H1 (cell line): ENCODE measurements at regions not wholly inside any gene's neighbourhood (a gene's known extent, or its start where the extent isn't known, plus 50 kb on each side); places are given as distances from the start of the nearest gene placed in this dataset.
A peak's percentile ranks its signal among the peaks of the same experiment; 100 is the strongest.

ENCODE experiments used
- CTCF ChIA-PET: fragments of 300-600 bp; sonication (Branson Sonifier 250); formaldehyde crosslinking; loops from one replicate; lab custom pipeline; 2021; ENCODE audit not compliant: partially characterized antibody; lab: Charles Lee
- POLR2A ChIA-PET: fragments of 300-600 bp; sonication (Branson Sonifier 250); formaldehyde crosslinking; loops from one replicate; lab custom pipeline; 2021; ENCODE audit warnings: inconsistent platforms; ENCODE audit not compliant: partially characterized antibody; lab: Charles Lee
- DNase-seq, 2 experiments: peaks; one replicate each; pipeline versions ENCODE4 v3.0.0 to v3.0.0-alpha.2; 2010 to 2022; ENCODE audit warnings: low spot score in 2 of 2, low read depth in 1 of 2, mixed read lengths in 1 of 2
- FAIRE-seq: peaks from 2 replicates; lab custom pipeline; 2011; peaks lifted over from hg19 to GRCh38; lab: Jason Lieb, UNC
- H2AFZ ChIP-seq: 2 replicates; pipeline ENCODE4 v1.8.1; 2012; ENCODE audit warnings: low read length, inconsistent platforms
- H2AK5ac ChIP-seq: 2 replicates; pipeline ENCODE4 v1.6.1; 2013; ENCODE audit warnings: low read depth, low read length
- H2BK120ac ChIP-seq: replicated peaks from 2 replicates; pipeline ENCODE3; 2013; ENCODE audit warnings: low read depth, low read length, inconsistent platforms
- H2BK12ac ChIP-seq: 2 replicates; pipeline ENCODE4 v1.6.1; 2013; ENCODE audit warnings: low read depth, low read length
- H2BK15ac ChIP-seq: 2 replicates; pipeline ENCODE4 v1.6.1; 2013; ENCODE audit warnings: low read length
- H2BK20ac ChIP-seq: 2 replicates; pipeline ENCODE4 v1.6.1; 2013; ENCODE audit warnings: low read length
- H2BK5ac ChIP-seq: 2 replicates; pipeline ENCODE4 v1.6.1; 2013; ENCODE audit warnings: low read depth, low read length
- H3K14ac ChIP-seq: 2 replicates; pipeline ENCODE4 v1.6.1; 2013; ENCODE audit warnings: inconsistent platforms; ENCODE audit not compliant: insufficient read length
- H3K18ac ChIP-seq: 2 replicates; pipeline ENCODE4 v1.6.1; 2013; ENCODE audit warnings: low read length; ENCODE audit errors: extremely low read depth
- H3K23ac ChIP-seq: 2 replicates; pipeline ENCODE4 v1.6.1; 2013; ENCODE audit warnings: inconsistent platforms; ENCODE audit not compliant: insufficient read length
- H3K23me2 ChIP-seq: 2 replicates; pipeline ENCODE4 v1.6.1; 2013; ENCODE audit warnings: low read depth, low read length
- H3K27ac ChIP-seq: 2 replicates; pipeline ENCODE4 v1.6.1; 2011; ENCODE audit warnings: low read depth, low read length, inconsistent platforms
- H3K27me3 ChIP-seq, 4 experiments: replicated peaks in 1 of 4; 1 replicate in 1 of 4; 2 replicates in 3 of 4; pipeline versions ENCODE4 v1.6.1 to v1.8.1; 2011 to 2013; ENCODE audit warnings: low read length in 3 of 4, mild to moderate bottlenecking in 3 of 4, inconsistent platforms in 2 of 4, mixed read lengths in 2 of 4, moderate library complexity in 1 of 4; ENCODE audit not compliant: control insufficient read depth in 3 of 4, insufficient read depth in 3 of 4; ENCODE audit errors: extremely low read depth in 1 of 4
- H3K36me3 ChIP-seq, 4 experiments: 2 replicates each; pipeline versions ENCODE4 v1.6.1 to v1.8.1; 2011 to 2013; ENCODE audit warnings: mild to moderate bottlenecking in 4 of 4, low read length in 3 of 4, moderate library complexity in 2 of 4, control low read depth in 1 of 4, inconsistent platforms in 1 of 4; ENCODE audit not compliant: insufficient read depth in 4 of 4, control insufficient read depth in 2 of 4
- H3K4ac ChIP-seq: replicated peaks from 2 replicates; pipeline ENCODE3; 2013; ENCODE audit warnings: low read length, low read depth, mixed read lengths, inconsistent platforms; ENCODE audit not compliant: insufficient read length
- H3K4me1 ChIP-seq, 4 experiments: replicated peaks in 1 of 4; 1 replicate in 1 of 4; 2 replicates in 3 of 4; pipeline versions ENCODE4 v1.6.1 to v1.8.1; 2011 to 2013; ENCODE audit warnings: low read length in 3 of 4, inconsistent platforms in 2 of 4, mixed read lengths in 1 of 4; ENCODE audit not compliant: insufficient read depth in 4 of 4, control insufficient read depth in 3 of 4
- H3K4me2 ChIP-seq, 2 experiments: 2 replicates each; pipeline versions ENCODE4 v1.6.1 to v1.8.1; 2011 to 2013; ENCODE audit warnings: low read depth in 2 of 2, low read length in 2 of 2, control low read depth in 1 of 2, inconsistent platforms in 1 of 2, mild to moderate bottlenecking in 1 of 2; ENCODE audit not compliant: insufficient read depth in 1 of 2
- H3K4me3 ChIP-seq, 4 experiments: fragments of 200-600, 300-600 bp in 1 of 4; sonication (generic), shearing (Covaris generic), sonication (Bioruptor Twin) in 1 of 4; 2 replicates each; pipeline versions ENCODE4 v1.5.1 to v1.8.1; 2011 to 2016; ENCODE audit warnings: low read length in 4 of 4, low read depth in 3 of 4, control low read depth in 2 of 4, inconsistent platforms in 2 of 4, mild to moderate bottlenecking in 2 of 4, mixed read lengths in 1 of 4, moderate library complexity in 1 of 4; ENCODE audit not compliant: insufficient read depth in 2 of 4; ENCODE audit errors: extremely low read depth in 1 of 4
- H3K56ac ChIP-seq: replicated peaks from 2 replicates; pipeline ENCODE3; 2013; ENCODE audit warnings: low read depth, mild to moderate bottlenecking, mixed read lengths, low read length, inconsistent platforms; ENCODE audit not compliant: insufficient read length
- H3K79me1 ChIP-seq: 2 replicates; pipeline ENCODE4 v1.6.1; 2013; ENCODE audit warnings: low read depth, low read length, control low read depth
- H3K79me2 ChIP-seq, 2 experiments: 2 replicates each; pipeline versions ENCODE4 v1.6.1 to v1.8.1; 2012 to 2013; ENCODE audit warnings: low read length in 2 of 2, mild to moderate bottlenecking in 2 of 2, inconsistent platforms in 1 of 2; ENCODE audit not compliant: insufficient read depth in 2 of 2, control insufficient read depth in 1 of 2
- H3K9ac ChIP-seq, 4 experiments: replicated peaks in 1 of 4; 1 replicate in 1 of 4; 2 replicates in 3 of 4; pipeline versions ENCODE4 v1.6.1 to v1.8.1; 2011 to 2013; ENCODE audit warnings: low read depth in 3 of 4, low read length in 3 of 4, control low read depth in 2 of 4, mild to moderate bottlenecking in 2 of 4, moderate library complexity in 2 of 4, inconsistent platforms in 1 of 4; ENCODE audit errors: extremely low read depth in 1 of 4
- H3K9me3 ChIP-seq, 2 experiments: 2 replicates each; pipeline versions ENCODE4 v1.6.1 to v1.8.1; 2012 to 2013; ENCODE audit warnings: mild to moderate bottlenecking in 2 of 2, moderate library complexity in 2 of 2, control low read depth in 1 of 2, inconsistent platforms in 1 of 2, low read depth in 1 of 2, low read length in 1 of 2, mixed read lengths in 1 of 2; ENCODE audit not compliant: insufficient read depth in 2 of 2
- H4K20me1 ChIP-seq, 2 experiments: replicated peaks in 1 of 2; 2 replicates each; pipeline versions ENCODE3 to v1.8.1; 2011 to 2013; ENCODE audit warnings: inconsistent platforms in 2 of 2, low read length in 2 of 2, mild to moderate bottlenecking in 1 of 2; ENCODE audit not compliant: insufficient read depth in 2 of 2, control insufficient read depth in 1 of 2
- H4K5ac ChIP-seq: 2 replicates; pipeline ENCODE4 v1.6.1; 2013; ENCODE audit warnings: low read length, low read depth, mixed read lengths, inconsistent platforms; ENCODE audit not compliant: insufficient read length
- H4K8ac ChIP-seq: 2 replicates; pipeline ENCODE4 v1.8.0; 2013; ENCODE audit warnings: mild to moderate bottlenecking, moderate library complexity, low read length, inconsistent platforms; ENCODE audit not compliant: insufficient read depth; ENCODE audit errors: extremely low read depth
- H4K91ac ChIP-seq: replicated peaks from 2 replicates; pipeline ENCODE3; 2013; ENCODE audit warnings: low read length, mixed read lengths, inconsistent platforms; ENCODE audit not compliant: insufficient read length
- BACH1 ChIP-seq: IDR thresholded peaks from 2 replicates; pipeline ENCODE4 v1.6.1; 2012; ENCODE audit warnings: low read length, improper control_type of control experiment
- SP1 ChIP-seq: IDR thresholded peaks from 2 replicates; pipeline ENCODE4 v1.6.1; 2011; ENCODE audit warnings: low read depth, low read length
- ZNF274 ChIP-seq: IDR thresholded peaks from 2 replicates; pipeline ENCODE4 v1.7.0; 2012; ENCODE audit warnings: low read length, borderline replicate concordance; ENCODE audit errors: extremely low read depth
- WGBS, 2 experiments: shearing (Covaris generic) in 1 of 2; methylation state at CpG; one replicate each; pipeline versions ENCODE4 v1.1.6 to v1.1.7; 2013 to 2015; ENCODE audit warnings: low lambda C conversion rate in 2 of 2, mixed read lengths in 2 of 2, inconsistent platforms in 1 of 2, low coverage in 1 of 2, missing lambda C conversion rate in 1 of 2; ENCODE audit not compliant: insufficient replicate concordance in 2 of 2, insufficient coverage in 1 of 2, insufficient read length in 1 of 2; ENCODE audit errors: extremely low coverage in 1 of 2, missing lambda C conversion rate in 1 of 2; 5-methylcytosine and 5-hydroxymethylcytosine counted together
- TF ChIP-seq, protein P1 (sequence below), 3 experiments: IDR thresholded peaks; 1 replicate in 2 of 3; 2 replicates in 1 of 3; pipeline versions ENCODE4 v1.5.1 to v1.6.1; 2011; ENCODE audit warnings: low read length in 3 of 3, mild to moderate bottlenecking in 3 of 3, inconsistent platforms in 2 of 3, low read depth in 1 of 3, moderate library complexity in 1 of 3; ENCODE audit not compliant: insufficient read depth in 1 of 3; ENCODE audit errors: control extremely low read depth in 1 of 3

GRCh38 chr15:81523867-81524266 lies 149.9 kb upstream of the TMC3 start:
- no peaks in the 10 kb centered on the region for H3K79me2 ChIP-seq
- H3K9ac ChIP-seq: no peak overlapping the region
- H3K79me1 ChIP-seq: no peaks in the 10 kb centered on the region
- H3K56ac ChIP-seq: no peak overlapping the region
- H3K27me3 ChIP-seq: no peaks in the 10 kb centered on the region
- no peak overlapping the region for H3K4me3 ChIP-seq
- no peak overlapping the region for H4K91ac ChIP-seq
- no peaks in the 10 kb centered on the region for H3K36me3 ChIP-seq
- H4K5ac ChIP-seq: no peak overlapping the region
- no peak overlapping the region for H2BK120ac ChIP-seq
- H3K14ac ChIP-seq: no peak overlapping the region
- no peaks in the 10 kb centered on the region for H4K20me1 ChIP-seq
- POLR2A ChIA-PET: no interaction called here
- CTCF ChIA-PET: interaction anchor here (1.3 to 2.4 kb wide), 2 partner anchors 8 to 114 kb away, joined by 3 to 8 read pairs; no protein-coding TSS in a partner anchor
- H3K4ac ChIP-seq: no peak overlapping the region
- DNase-seq (no peak), FAIRE-seq (no peak)
- H2AK5ac ChIP-seq: no peak overlapping the region
- H3K23me2 ChIP-seq: no peaks in the 10 kb centered on the region; the same call in 1 of the 2 replicates
- H2AFZ ChIP-seq: no peak overlapping the region
- no peak overlapping the region for H3K4me2 ChIP-seq
- no peak for TF ChIP-seq BACH1
- no peak for TF ChIP-seq SP1
- TF ChIP-seq, protein P1, sequence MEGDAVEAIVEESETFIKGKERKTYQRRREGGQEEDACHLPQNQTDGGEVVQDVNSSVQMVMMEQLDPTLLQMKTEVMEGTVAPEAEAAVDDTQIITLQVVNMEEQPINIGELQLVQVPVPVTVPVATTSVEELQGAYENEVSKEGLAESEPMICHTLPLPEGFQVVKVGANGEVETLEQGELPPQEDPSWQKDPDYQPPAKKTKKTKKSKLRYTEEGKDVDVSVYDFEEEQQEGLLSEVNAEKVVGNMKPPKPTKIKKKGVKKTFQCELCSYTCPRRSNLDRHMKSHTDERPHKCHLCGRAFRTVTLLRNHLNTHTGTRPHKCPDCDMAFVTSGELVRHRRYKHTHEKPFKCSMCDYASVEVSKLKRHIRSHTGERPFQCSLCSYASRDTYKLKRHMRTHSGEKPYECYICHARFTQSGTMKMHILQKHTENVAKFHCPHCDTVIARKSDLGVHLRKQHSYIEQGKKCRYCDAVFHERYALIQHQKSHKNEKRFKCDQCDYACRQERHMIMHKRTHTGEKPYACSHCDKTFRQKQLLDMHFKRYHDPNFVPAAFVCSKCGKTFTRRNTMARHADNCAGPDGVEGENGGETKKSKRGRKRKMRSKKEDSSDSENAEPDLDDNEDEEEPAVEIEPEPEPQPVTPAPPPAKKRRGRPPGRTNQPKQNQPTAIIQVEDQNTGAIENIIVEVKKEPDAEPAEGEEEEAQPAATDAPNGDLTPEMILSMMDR (IDR thresholded peaks at IDR 0.05; ENCODE audit: control extremely low read depth in 1 of 3, insufficient read depth in 1 of 3, low read depth in 1 of 3, low read length in 3 of 3): peak in 2 of 3 experiments; percentile 11 to 37; a peak in 1 of 4 replicates
- TF ChIP-seq ZNF274: no peak
- no peak overlapping the region for H2BK15ac ChIP-seq
- no peak overlapping the region for H2BK20ac ChIP-seq
- no peak overlapping the region for H3K23ac ChIP-seq
- no peak overlapping the region for H3K27ac ChIP-seq
- H3K4me1 ChIP-seq: no peaks in the 10 kb centered on the region
- H4K8ac ChIP-seq: no peak overlapping the region
- H3K9me3 ChIP-seq: no peaks in the 10 kb centered on the region
- H2BK12ac ChIP-seq: no peak overlapping the region
- no peak overlapping the region for H3K18ac ChIP-seq
- H2BK5ac ChIP-seq: no peak overlapping the region
- WGBS, 2 experiments: 84% methylated on average over 2 of the region's 2 CpGs; no CpG with 5 or more reads in 1 of the 2 experiments
